GM18499 (cell line): ENCODE measurements at regions not wholly inside any gene's neighbourhood (a gene's known extent, or its start where the extent isn't known, plus 50 kb on each side); places are given as distances from the start of the nearest gene placed in this dataset.
A peak's percentile ranks its signal among the peaks of the same experiment; 100 is the strongest.
"Not testable (repeated sequence)": the region's sequence is repeated elsewhere in the genome, so short reads cannot be mapped to it uniquely, and the experiment has no call there.

ENCODE experiments used
- ATAC-seq: cut with Tn5 transposase; IDR thresholded peaks from one replicate; pipeline ENCODE4 v1.9.1; 2021; ENCODE audit warnings: moderate number of reproducible peaks; ENCODE audit not compliant: insufficient read depth, unreplicated experiment

DNA sequence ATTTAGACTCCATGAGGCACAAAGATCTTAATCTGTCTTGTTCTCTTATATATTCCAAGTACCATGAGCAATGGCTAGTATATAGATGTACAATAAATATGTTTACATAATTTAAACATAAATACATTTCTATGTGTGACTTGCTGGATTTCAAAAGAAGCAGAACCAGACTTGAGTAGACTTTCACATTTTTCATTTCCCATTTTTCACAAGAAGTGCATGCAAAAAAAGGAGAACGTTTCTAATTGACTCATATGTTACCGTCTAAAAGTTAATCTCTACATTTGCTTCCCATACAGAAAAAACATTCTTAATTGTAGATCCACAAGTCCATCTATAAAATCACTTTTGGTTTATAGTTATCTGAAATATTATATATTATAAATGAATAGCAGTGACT is 256.5 kb upstream of the USP15 start:
- no peak for ATAC-seq

DNA sequence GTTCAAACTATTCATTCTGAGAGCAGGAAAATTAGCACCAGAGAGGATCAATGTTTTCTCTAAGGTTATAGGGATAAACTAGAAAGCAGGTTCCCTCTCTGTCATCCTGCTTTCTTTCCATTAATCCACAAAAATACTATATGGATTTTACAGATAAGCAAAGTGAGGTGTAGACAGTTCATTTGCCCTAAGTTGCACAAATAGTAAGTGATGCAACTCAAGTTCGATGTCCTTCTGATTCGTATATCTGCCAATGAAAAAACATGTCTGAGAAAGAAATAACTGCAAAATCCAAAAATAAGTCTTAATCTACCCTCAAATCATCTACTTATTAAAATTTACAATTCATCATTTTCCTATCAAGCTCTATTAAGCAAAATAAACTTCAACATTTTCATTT is 254.6 kb upstream of the USP15 start:
- no peak for ATAC-seq

DNA sequence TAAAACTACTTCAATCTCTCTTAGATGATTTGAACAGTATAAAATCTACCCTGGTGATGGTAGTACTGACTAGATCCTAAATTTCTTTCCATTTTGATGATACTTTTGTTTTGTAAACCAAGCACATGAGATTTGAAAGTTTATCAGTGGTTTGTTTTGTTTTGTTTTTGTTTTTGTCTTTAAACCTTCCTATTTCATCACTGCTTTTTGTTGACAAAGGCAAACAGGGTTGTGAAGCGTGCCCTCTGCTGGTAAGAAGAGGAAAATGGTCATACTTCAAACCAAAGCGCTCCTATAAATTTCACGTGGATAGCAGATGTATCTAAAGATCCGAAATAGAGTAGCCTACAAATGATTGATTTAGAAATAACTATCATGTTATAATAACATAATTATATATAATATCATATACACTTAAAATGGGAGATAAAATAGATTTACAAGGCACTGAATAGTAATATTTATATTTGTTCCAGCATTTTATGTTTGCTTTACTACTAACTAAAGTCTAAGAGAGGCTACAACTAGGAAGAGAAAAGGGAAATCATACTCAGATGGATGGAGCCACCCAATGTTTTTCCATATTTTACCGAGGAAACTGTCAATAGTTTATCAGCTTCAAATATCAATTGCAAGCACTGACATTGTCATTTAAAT is 254.0 kb upstream of the USP15 start:
- peak; percentile 68 for ATAC-seq

DNA sequence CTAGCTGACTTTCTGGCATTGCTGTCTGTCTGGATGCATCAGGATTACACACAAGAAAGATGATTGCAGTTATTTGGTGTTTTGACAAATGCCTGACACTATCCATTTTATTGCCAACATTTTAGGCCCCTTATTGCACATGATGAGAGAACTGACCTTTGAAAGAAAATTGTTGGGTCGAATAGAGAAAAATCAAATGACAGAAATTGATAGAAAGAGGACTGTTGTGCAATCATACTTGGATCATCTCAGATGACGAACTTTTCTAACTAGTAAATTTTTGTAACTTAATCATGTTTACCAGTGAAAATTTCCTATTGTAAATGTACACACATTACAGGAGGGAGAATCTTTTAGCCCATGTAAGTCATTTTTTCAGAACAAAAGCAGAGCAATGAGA is 251.5 kb upstream of the USP15 start:
- no peak for ATAC-seq

DNA sequence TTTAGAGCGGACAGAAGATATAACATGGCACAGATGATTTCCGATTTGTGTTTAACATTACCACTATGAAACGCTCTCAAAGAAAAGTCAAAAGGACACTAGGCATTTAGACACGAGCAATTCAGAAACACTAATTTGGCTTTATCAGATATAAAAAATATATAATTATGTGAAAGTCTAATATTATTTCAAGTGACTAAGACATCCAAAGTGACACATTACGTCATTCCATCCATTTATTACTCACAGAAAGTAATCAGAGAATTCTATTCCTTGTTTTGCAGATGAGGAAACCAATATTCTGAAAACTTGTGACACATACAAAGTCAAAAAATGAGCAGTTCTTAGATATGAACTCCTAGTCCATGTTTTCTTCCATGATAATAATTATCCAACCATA is 250.8 kb upstream of the USP15 start:
- ATAC-seq: no peak

DNA sequence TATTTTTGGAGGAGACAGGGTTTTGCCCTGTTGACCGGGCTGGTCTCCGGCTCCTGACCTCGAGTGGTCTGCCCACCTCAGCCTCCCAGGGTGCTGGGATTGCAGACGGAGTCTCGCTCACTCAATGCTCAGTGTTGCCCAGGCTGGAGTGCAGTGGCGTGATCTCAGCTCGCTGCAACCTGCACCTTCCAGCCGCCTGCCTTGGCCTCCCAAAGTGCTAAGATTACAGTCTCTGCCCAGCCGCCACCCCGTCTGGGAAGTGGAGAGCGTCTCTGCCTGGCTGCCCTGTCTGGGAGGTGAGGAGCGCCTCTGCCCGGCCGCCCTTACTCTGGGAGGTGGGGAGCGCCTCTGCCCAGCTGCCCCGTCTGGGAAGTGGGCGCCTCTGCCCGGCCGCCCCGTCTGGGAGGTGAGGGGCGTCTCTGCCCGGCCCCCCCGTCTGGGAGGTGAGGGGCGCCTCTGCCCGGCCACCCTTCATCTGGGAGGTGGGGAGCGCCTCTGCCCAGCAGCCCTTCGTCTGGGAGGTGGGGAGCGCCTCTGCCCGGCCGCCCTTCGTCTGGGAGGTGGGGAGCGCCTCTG is 249.8 kb upstream of the USP15 start:
- ATAC-seq: not testable (repeated sequence)

DNA sequence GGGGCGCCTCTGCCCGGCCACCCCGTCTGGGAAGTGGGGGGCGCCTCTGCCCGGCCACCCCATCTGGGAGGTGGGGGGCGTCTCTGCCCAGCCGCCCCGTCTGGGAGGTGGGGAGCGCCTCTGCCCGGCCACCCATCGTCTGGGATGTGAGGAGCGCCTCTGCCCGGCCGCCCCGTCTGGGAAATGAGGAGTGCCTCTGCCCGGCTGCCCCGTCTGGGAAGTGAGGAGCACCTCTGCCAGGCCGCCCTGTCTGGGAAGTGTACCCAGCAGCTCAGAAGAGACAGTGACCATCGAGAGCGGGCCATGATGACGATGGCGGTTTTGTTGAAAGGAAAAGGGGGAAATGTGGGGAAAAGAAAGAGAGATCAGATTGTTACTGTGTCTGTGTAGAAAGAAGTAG is 249.2 kb upstream of the USP15 start:
- ATAC-seq: not testable (repeated sequence)

DNA sequence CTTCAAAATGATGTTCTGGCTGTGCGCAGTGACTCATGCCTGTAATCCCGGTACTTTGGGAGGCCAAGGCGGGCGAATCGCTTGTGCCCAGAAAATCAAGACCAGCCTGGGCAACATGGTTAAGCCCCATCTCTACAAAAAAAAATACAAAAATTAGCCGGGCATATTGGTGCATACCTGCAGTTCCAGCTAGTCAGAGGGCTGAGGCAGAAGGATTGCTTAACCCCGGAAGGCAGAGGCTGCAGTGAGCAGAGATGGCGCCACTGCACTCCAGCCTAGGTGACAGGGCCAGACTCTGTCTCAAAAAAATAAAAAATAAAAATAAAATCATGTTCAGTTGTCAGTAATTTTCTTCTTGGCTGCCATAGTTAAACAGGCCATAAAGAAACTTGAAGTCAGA is 245.9 kb upstream of the USP15 start:
- no peak for ATAC-seq

DNA sequence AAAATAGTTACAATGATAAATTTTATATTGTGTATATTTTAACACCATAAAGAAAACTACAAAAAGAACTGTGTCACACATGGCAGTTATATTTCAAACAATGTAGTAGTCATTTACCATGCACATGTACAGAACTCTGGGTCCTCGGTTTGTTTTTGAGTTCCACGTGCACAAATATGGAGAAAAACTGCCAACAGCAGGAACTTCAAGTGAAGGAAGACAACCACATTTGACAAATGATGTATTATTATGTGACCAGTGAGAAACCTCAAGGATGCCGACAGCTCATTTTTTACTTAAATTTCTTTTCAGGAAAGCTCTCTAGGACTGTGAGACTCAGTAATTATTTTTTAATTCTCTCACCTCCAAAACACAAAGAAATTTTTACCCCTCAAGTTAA is 244.2 kb upstream of the USP15 start:
- ATAC-seq: no peak

DNA sequence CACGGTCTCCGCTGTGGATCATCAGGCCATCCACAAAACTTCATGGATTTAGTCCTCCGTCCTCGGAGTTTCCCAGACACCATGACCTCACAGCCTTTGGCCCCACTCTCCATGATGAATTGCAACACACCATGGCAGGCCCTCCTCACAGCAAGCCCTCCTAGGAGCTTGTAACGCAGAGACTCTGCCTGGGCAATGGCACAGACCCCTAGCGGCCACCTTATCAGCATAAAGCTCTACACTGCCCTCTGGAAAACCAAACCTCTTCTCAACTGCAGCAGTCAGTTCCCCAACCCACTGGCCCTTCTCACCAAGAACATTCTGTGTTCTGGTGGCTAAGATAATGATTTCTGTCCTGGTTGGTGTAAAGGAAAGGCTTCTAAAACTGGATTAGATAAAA is 238.4 kb upstream of the USP15 start:
- ATAC-seq: no peak

DNA sequence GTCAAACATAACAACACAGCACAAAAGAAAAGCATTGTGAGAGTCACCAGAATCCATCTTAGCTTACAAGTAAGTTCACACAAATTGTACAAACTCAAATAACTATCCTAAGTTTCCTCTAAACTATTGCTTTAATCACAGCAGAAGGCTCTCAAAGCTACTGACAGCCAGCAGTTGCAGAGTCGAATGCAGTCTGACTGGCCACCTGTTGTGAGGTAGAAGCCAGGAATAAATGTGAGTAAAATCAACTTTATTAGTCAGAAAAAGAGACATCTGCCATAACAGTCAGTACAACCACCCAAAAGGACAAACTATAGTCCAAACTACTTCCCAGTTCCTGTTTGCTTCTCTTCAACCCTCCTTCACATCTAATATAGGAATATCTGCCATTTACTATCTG is 231.7 kb upstream of the USP15 start:
- no peak for ATAC-seq

DNA sequence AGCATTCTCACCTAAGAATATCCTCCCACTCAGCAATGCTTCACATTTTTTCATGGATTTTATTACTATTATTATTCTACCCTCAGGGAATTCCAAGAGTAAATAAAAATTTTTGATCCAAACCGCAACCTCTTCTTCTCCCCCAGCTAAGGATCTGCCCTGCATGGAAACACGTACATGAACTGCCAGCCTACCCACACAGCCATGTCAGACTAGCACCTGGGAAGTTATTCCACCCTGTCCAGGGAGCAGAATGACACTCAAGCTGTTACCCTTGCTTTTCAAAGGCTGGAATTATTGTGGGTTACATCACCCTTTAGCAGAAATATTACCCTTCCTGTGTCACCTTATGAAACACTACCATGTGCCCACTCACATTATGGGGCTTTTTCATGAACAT is 227.3 kb upstream of the USP15 start:
- no peak for ATAC-seq

DNA sequence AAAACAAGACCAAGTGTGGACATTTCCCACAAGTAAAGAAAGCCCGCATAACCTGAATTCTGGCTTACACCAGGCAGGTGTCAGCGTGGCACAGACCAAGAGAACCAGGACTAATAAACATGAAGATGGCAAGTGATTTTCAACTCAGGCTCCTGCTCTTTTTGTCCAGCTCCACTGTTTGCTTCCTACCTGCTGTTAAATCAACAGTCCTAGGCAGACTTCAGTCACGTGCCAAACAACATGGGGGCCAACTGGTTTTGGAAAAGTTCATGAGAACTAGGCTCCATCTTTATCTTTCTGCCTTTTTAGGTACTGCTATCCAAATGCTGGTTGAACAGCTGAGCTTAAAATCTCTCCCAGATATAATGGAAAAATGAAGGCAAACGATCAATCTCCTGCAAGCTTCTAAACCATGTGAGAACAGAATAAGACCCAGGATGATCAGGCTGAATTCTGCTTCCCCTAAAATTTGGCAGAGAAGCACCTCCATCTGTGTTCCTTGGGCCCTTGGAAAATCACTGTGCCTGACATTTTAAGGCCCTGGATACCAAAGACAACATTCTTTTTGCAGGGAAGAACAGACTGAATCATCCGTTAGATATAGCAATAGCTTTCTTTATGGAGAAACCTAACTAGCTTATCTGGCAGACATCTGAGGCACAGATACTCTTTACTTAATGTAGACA is 215.6 kb upstream of the USP15 start:
- no peak for ATAC-seq

DNA sequence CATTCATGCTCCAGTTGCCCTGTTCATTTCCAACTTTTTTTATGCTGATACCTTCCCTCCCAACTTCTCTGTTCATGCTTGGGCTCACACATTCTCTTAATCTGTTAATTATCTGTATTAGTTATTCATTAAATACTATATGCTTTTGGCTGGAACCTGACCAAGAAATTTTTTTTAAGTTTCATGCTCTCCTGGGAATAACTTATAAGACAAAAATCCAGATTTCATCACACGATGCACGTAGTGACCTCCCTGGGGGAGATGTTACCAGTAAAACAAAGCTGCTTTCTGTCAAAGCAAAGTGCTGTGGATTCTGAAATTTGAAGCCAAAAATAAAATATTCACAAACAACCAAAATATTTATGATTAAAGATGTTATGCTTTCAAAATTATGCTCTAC is 215.0 kb upstream of the USP15 start:
- no peak for ATAC-seq

DNA sequence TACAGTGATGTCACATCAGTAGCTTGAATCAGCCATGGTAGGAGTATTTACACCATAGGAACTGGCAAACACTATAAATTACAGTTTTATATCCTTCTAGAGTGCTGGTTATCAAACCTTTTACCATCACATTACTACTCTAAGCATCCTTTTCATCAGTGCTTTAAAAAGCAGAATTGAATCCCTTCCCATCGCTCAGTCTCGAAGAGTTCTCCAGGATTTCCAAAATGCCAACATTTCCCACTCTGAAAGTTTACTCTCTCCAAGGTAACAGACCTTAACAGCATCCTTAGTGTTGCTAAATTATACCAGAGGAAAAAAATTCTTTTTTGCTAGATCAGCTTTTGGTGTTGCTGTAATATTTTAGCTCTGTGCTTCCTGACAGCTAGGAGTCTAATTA is 209.4 kb upstream of the USP15 start:
- no peak for ATAC-seq

DNA sequence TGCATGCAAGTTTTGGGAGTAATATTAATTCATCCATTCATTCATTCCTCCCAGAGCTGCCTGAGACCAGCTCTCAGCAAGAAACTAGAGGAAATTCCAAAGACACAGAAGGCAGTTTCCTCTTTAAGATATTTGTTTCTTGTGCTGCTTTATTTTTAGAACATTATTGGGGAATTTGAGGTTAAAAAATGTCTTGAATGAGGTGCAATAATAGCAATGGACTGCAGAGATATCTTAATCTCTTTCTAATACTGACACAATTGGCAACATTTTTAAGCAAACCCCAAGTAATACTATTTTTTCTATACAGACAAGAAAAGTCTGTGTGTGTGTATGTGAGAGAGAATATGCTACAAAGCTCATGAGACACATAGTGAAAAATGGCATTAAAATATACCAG is 190.2 kb upstream of the USP15 start:
- no peak for ATAC-seq

DNA sequence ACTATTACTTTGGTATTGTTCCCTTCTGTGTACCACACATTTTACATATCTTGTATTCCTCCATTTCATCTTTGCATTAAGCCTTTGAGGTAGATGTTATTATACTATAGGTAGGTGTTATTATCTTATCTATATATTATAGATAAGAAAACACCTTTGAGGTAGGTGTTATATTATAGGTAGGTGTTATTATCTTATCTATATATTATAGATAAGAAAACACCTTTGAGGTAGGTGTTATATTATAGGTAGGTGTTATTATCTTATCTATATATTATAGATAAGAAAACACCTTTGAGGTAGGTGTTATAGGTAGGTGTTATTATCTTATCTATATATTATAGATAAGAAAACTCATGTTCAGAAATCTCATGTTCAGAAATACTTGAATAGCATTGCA is 187.0 kb upstream of the USP15 start:
- ATAC-seq: not testable (repeated sequence)

DNA sequence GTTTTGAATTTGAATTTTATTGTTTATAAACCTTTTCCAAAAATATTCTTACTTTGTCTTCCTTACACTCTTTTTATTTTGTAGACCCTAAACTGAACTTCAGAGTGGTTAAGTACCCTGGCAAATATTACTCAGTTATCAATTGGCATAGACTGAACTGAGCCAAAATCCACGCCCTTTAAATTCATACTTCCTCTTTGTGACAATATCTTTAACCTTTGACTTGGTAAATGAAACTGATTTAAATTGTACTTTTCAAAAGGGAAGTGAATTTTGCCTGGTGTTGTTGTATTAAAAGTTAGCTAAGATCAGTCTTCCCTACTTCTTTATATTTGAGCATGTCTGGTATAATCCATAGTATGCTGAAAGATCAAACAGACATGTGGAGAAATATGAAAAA is 184.3 kb upstream of the USP15 start:
- no peak for ATAC-seq

DNA sequence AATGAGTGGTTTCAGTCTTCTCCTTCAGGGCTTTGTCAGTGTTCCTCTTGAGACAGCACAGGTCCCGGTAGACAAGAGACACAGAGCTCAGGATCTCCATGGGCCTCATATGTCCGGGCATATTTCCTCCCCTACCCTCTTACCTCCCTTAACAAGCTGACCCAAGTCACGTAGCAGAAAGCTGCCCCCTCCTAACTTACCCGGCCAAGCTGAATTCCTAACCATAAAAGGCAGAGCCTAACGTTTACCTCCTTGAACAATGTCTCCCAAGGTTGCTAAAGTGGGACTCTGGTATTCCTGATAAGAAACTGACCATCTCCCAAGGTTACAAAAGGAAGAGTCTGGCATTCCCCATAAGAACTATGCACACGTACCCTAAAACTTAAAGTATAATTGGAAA is 182.2 kb upstream of the USP15 start:
- ATAC-seq: no peak

DNA sequence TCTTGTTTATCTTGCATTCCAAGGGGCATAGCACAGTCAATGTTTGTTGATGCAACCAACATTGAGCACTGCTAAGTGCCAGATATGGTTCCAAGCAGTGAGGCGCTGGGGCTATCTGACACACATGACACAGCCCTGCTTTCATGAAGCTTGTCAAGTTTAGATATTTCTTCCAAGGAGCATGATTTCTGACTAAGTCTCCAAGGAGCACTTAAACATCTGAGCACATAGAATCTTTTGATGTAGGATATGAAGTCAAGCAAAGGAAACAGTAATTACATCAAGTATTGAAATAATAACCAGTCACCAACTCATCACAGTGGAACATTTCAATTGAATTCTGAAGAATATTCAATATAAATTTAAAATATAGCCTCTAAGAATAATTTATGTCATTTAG is 177.8 kb upstream of the USP15 start:
- no peak for ATAC-seq

DNA sequence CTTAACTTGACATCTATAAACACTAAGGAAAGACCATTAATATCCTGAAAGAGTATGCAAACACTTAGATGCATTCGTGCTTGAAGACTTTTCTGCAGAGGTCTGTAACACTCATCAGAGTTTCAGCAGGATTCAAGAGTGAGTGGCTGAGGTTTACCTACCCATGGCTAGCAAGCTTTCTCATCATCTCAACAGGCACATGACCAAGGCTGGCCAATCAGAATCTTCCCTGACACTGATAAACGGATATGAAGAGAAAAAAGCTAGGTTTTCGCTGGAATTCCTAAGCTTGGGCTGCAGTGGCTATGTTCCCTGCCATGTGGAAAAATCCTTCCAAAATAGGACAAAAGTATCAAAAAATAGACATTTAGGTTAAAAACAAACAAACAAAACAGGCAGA is 162.1 kb upstream of the USP15 start:
- no peak for ATAC-seq

DNA sequence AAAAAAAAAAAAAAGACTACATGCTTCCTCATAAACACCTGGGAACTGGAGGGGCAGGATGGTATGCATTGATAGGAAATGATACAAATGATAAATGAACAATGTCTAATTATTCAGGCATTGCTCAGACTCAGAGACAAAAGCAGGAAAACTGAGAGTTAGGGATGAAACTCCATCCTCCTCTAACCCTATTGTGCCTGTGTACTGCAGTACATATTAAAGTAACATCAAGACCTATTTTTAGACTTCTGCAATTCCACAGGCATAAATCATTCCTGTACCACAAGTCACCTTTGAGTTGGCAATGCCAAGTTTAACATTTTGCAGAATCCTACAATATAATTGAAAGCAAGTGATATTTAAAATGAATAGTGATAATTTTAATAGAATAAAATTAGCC is 156.5 kb upstream of the USP15 start:
- ATAC-seq: no peak
